GM12878 (cell line): ENCODE measurements at regions not wholly inside any gene's neighbourhood (a gene's known extent, or its start where the extent isn't known, plus 50 kb on each side); places are given as distances from the start of the nearest gene placed in this dataset.

ENCODE experiments used
- BACH1 ChIP-seq: fragments of 450-650 bp; IDR thresholded peaks from 2 replicates; pipeline ENCODE4 v1.6.1; 2017; ENCODE audit warnings: mild to moderate bottlenecking, borderline replicate concordance
- CBX3 ChIP-seq: fragments of 200-600 bp; sonication (generic); IDR thresholded peaks from 2 replicates; pipeline ENCODE4 v1.6.1; 2016; ENCODE audit warnings: low read depth, borderline replicate concordance
- CBX5 ChIP-seq: sonication (generic); IDR thresholded peaks from 2 replicates; pipeline ENCODE4 v1.6.1; 2016; ENCODE audit warnings: low read depth, moderate library complexity, mild to moderate bottlenecking, inconsistent platforms
- CREB1 ChIP-seq: IDR thresholded peaks from 2 replicates; pipeline ENCODE4 v1.6.1; 2012; ENCODE audit warnings: low read depth, mild to moderate bottlenecking, inconsistent platforms
- DPF2 ChIP-seq: fragments of 450-650 bp; IDR thresholded peaks from 2 replicates; pipeline ENCODE4 v1.6.1; 2017; ENCODE audit warnings: mild to moderate bottlenecking
- ESRRA ChIP-seq: IDR thresholded peaks from 2 replicates; pipeline ENCODE4 v1.6.1; 2012; ENCODE audit warnings: mild to moderate bottlenecking, low read length, improper control_type of control experiment
- FOS ChIP-seq: IDR thresholded peaks from 3 replicates; pipeline ENCODE4 v1.6.1; 2011; ENCODE audit warnings: borderline replicate concordance; ENCODE audit not compliant: insufficient read length; ENCODE audit errors: extremely low read depth
- GATAD2B ChIP-seq: fragments of 450-650 bp; conservative IDR thresholded peaks from 2 replicates; pipeline ENCODE4 v1.6.1; 2017; ENCODE audit warnings: low read depth, mild to moderate bottlenecking, moderate library complexity
- HDGF ChIP-seq: fragments of 450-650 bp; IDR thresholded peaks from 2 replicates; pipeline ENCODE4 v1.6.1; 2016; ENCODE audit warnings: antibody characterized with exemption
- KAT2A ChIP-seq: conservative IDR thresholded peaks from 2 replicates; pipeline ENCODE4 v1.6.1; 2011; ENCODE audit warnings: low read depth, low read length; ENCODE audit not compliant: control insufficient read depth
- PBX3 ChIP-seq: IDR thresholded peaks from 2 replicates; pipeline ENCODE4 v1.6.1; 2011; ENCODE audit warnings: mild to moderate bottlenecking, low read depth, low read length, moderate library complexity; ENCODE audit not compliant: insufficient replicate concordance
- POLR2AphosphoS5 ChIP-seq: IDR thresholded peaks from 2 replicates; pipeline ENCODE4 v1.6.1; 2011; ENCODE audit warnings: mild to moderate bottlenecking, low read length, inconsistent platforms
- SIN3A ChIP-seq: IDR thresholded peaks from 2 replicates; pipeline ENCODE4 v1.6.1; 2012; ENCODE audit warnings: low read depth, low read length, improper control_type of control experiment
- STAT1 ChIP-seq: fragments of 450-650 bp; conservative IDR thresholded peaks from 2 replicates; pipeline ENCODE4 v1.6.1; 2014; ENCODE audit warnings: antibody characterized with exemption, mild to moderate bottlenecking
- TAF1 ChIP-seq: IDR thresholded peaks from 2 replicates; pipeline ENCODE4 v1.6.1; 2011; ENCODE audit warnings: mild to moderate bottlenecking, low read depth, low read length, borderline replicate concordance
- YY1 ChIP-seq: IDR thresholded peaks from 2 replicates; pipeline ENCODE4 v1.6.1; 2011; ENCODE audit warnings: low read depth, mild to moderate bottlenecking, low read length
- ZBTB4 ChIP-seq: fragments of 450-650 bp; formaldehyde crosslinking; IDR thresholded peaks from 2 replicates; pipeline ENCODE4 v1.4.0; 2022; ENCODE audit warnings: mild to moderate bottlenecking, moderate library complexity
- TF ChIP-seq, protein P1 (sequence below): IDR thresholded peaks from 2 replicates; pipeline ENCODE4 v1.6.1; 2011; ENCODE audit warnings: borderline replicate concordance, low read depth, mild to moderate bottlenecking, moderate library complexity, low read length; ENCODE audit not compliant: insufficient read depth, poor library complexity, severe bottlenecking
- TF ChIP-seq, protein P2 (sequence below): fragments of 450-650 bp; IDR thresholded peaks from 2 replicates; pipeline ENCODE4 v1.6.1; 2014; ENCODE audit warnings: mild to moderate bottlenecking

- TF ChIP-seq, protein P1, sequence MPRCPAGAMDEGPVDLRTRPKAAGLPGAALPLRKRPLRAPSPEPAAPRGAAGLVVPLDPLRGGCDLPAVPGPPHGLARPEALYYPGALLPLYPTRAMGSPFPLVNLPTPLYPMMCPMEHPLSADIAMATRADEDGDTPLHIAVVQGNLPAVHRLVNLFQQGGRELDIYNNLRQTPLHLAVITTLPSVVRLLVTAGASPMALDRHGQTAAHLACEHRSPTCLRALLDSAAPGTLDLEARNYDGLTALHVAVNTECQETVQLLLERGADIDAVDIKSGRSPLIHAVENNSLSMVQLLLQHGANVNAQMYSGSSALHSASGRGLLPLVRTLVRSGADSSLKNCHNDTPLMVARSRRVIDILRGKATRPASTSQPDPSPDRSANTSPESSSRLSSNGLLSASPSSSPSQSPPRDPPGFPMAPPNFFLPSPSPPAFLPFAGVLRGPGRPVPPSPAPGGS, result no peak
- TF ChIP-seq KAT2A (no peak), SIN3A (no peak), BACH1 (peak; percentile 58; the same call in 1 of the 2 replicates), PBX3 (peak; percentile 68), HDGF (no peak), STAT1 (no peak), ZBTB4 (CRISPR knock-in tag) (no peak), CREB1 (peak; percentile 64), DPF2 (peak; percentile 52; the same call in 1 of the 2 replicates), ESRRA (no peak), TAF1 (0 out of 2 replicates have a peak, but pooled peaks have one; percentile 13), FOS (no peak), GATAD2B (peak; percentile 59; the same call in 1 of the 2 replicates), YY1 (peak; percentile 89), CBX5 (no peak), POLR2AphosphoS5 (0 out of 2 replicates have a peak, but pooled peaks have one; percentile 32), CBX3 (no peak)
- TF ChIP-seq, protein P2, sequence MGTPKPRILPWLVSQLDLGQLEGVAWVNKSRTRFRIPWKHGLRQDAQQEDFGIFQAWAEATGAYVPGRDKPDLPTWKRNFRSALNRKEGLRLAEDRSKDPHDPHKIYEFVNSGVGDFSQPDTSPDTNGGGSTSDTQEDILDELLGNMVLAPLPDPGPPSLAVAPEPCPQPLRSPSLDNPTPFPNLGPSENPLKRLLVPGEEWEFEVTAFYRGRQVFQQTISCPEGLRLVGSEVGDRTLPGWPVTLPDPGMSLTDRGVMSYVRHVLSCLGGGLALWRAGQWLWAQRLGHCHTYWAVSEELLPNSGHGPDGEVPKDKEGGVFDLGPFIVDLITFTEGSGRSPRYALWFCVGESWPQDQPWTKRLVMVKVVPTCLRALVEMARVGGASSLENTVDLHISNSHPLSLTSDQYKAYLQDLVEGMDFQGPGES, result no peak
Observed at GRCh38 chr17:68101075-68101986, 65.8 kb downstream of the KPNA2 start (continued).
